HT1080 (cell line): ENCODE measurements at regions not wholly inside any gene's neighbourhood (a gene's known extent, or its start where the extent isn't known, plus 50 kb on each side); places are given as distances from the start of the nearest gene placed in this dataset.
"Not testable (repeated sequence)": the region's sequence is repeated elsewhere in the genome, so short reads cannot be mapped to it uniquely, and the experiment has no call there.

Experiments
- DNase-seq: peaks from one replicate; pipeline ENCODE4 v3.0.0-alpha.2; 2015; ENCODE audit warnings: low read depth

DNA sequence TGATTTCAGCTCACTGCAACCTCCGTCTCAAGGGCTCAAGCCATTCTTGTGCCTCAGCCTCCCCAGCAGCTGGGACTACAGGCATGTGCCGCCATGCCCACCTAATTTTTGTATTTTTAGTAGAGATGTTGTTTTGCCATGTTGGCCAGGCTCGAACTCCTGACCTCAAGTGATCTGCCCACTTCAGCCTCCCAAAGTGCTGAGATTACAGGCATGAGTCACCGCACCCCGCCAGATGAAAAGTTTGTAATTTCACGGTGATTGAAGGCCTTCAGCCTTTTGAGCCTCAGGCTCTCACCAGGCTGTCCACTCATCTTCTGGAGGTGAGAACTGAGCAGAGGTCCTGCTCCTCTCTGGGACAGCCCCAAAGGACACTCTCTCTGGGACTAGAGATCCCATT, 103.2 kb downstream of the HIF1AN start:
- DNase-seq, result not testable (repeated sequence)

DNA sequence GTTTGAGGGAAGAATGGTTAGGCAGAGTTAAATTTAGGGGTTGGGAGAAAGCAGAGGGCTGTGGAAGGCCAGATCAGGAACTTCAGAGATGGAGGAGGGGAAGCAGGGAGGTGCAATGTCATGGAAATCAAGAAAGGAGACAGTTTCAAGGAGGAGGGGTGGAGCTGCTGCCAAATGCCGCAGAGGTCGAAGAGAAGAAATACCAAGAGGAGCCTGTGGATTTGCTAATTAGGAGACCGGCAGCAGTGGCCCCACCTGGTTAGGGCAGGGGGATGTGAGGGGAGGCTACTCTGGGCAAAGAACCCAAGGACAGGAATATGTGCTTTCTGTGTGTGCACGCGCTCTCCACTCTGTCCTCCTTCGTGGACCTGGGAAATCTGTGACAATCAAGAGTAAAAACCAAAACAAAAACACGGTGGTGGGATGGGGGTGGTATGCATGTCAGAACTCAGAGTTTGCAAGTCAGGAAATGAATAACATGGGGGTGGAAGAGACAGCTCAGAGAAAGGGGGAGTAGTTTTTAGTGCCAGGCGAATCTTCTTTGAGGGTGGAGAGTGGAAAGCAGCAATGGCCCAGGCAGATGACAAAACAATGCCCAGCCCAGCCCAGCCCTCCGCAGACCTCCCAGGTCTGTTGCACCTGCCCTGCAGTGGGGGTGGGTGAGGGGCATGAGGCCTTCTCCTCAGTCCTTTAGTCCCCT, 102.9 kb upstream of the PAX2 start:
- no peak for DNase-seq

DNA sequence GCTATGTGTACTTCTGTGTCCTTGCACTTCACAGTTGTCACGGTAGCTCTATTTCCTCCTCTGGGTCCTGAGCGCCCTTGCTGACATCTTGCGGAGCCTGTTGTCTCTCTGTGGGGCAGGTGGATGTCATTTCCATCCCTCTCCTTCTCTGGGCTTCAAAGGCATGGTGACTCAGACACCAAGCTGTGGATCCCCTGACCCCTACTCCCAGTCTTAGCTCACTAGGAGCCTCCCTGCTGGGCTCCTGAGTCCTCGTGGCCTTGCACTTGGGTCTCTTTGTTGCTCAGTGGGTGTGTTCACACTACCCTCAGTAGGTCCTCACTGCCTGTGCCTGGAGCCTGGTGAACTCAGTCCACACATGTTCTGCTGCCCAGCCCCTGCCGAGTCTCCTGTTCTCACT, 100.3 kb upstream of the PAX2 start:
- no peak for DNase-seq

DNA sequence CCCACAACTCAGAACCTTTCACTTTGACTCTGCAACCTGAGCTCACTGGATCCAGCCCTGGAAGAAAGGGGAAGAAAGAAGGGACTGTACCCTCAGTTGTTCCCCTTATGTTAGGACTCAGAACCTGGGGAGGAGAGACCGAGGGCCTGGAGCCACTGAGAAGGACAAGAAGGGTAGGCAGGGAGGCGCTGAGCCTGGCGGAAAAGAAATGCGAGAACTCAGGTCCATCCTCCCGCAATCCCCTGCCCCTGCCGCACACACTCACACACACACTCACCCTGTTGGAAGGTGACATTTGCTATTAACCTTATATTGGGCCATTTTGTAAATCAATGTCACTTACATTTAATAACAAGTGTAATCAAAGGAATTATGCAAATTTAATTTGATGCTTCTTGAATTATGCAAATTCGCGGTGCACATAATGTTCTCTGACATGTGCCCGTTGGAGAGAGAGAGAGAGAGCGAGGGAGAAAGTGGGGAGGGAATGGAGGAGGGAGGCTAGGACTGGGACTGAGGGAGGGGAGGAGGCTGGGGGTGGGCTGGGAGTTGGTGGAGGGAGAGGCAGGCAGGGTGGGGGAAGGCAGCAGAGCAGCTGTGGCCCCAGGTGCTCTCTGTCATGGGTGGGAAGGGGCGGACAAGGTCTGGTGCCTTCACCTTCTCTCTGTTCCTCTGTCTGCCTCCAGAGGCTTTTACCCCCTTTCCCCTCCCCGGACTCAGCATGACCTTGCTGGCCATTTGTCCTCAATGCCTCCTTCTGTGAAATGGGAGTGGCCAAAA, 99.6 kb upstream of the PAX2 start:
- no peak for DNase-seq

DNA sequence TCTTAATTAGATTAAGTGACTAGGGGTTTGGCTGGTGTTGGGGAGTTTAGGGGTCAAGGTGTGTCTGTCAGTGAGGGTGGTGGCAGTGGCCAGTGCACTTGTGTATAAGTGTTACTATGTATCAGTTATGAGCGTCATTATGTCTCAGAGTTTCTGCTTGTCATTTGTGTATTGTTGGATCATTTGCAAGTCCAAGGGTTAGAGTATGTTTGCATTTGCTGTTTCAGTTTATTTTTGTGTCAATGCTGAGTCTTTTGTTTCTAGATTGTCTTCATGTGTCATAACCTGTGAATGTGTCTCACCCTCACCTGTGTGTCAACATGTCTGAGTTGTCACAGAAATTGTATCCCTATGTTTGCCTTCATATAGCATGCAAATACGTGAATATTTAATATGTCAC, 97.5 kb upstream of the PAX2 start:
- DNase-seq, result no peak

DNA sequence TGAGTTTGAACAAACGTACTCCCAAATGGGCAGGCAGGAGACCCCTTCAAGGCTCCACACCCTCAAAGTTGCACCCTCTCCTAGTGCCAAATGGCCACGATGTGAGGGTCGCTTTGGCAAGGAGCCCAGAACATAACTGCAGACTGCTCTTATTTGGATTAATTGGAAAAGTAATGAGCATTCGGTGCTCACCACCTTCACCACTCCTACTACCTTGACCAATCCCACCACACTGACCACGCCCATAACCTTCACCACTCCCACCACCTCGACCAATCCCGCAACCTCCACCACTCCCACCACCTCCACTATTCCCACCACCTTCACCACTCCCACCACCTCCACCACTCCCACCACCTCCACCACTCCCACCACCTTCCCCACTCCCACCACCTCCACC, 94.7 kb upstream of the PAX2 start:
- no peak for DNase-seq

DNA sequence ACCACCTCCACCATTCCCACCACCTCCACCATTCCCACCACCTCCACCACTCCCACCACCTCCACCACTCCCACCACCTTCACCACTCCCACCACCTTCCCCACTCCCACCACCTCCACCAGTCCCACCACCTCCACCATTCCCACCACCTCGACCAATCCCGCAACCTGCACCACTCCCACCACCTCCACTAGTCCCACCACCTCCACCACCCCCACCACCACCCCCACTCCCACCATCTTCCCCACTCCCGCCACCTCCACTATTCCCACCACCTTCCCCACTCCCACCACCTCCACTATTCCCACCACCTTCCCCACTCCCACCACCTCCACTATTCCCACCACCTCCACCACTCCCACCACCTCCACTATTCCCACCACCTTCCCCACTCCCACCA, 94.3 kb upstream of the PAX2 start:
- not testable (repeated sequence) for DNase-seq

DNA sequence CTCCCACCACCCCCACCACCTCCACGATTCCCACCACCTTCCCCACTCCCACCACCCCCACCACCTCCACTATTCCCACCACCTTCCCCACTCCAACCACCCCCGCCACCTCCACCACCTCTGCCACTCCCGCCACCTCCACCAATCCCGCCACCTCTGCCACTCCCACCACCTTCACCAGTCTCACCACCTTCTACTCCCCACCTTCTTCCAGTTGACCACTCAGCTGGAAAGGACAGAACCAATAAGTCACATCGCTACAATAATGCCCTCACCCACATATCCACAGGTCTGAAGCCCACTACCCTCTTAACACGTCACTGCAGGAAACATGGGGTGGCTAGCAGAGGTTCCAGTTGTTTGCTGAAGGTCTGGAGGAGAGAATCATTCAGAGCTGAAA, 93.5 kb upstream of the PAX2 start:
- no peak for DNase-seq

DNA sequence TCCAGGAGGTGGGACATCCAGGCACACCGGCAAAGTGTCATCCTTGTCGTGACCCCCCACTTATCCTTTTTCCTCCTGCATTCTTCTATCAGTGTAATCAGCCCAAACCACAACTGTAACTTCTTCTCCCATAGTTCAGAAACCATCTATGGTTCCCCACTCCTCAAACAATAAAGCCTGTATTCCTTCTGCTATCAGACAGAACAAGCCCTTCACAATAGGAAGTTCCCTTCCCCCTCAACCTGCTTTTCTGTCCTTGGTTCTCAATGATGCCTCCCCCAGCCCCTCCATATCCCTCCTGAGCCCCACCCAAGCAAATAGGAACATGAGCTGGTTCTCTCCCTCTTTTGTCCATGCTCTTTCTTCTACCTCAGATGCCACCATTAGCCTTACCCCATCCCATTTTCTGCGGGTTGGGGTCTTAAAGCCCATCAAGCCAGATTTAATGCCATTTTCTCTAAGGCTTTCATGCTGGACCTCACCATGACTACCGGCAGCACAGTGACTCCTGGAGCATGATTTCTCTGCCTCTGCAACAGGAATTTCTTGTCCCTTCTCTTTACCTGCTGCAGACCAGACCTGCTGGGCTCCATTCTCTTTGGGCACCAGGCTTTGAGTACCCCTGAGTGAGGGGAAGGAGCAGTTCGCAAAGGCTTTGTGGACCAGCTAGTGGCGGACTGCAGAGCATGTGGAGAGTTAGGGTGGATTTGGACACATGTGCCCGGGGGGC, 92.8 kb upstream of the PAX2 start:
- DNase-seq, result no peak

DNA sequence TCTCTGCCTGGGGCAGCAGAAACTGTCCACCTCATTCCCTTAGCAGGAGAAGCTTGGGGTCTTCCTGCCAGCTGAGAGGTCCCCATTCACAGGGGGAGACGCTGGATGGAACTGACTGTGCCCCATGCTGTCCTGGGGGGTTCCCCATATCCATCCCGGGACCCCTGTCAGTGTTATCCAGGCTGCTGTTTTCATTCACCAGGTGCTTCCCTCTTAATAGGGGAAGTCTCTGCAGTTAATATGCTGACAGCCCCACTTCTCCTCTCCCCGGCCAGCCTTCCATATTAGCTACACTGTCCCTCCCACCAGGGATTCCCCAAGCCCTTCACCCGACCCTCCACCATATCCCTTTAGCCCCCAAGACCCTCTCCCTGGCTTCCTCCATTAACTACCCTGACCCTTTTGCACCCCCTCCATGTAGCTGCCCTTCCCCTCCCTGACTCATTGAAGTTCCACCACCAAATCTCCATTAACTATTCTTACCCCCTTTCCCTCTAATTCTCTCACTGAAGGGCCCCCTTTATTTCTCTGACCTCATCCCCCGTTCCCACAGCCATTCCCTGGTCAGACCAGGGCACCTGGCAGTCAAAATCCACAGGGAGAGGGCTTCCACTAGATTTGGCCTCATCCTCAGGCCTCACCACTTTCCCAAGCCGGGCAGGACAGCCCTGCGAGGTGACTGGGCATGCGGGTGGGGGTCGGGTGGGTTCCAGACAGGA, 92.0 kb upstream of the PAX2 start:
- no peak for DNase-seq

DNA sequence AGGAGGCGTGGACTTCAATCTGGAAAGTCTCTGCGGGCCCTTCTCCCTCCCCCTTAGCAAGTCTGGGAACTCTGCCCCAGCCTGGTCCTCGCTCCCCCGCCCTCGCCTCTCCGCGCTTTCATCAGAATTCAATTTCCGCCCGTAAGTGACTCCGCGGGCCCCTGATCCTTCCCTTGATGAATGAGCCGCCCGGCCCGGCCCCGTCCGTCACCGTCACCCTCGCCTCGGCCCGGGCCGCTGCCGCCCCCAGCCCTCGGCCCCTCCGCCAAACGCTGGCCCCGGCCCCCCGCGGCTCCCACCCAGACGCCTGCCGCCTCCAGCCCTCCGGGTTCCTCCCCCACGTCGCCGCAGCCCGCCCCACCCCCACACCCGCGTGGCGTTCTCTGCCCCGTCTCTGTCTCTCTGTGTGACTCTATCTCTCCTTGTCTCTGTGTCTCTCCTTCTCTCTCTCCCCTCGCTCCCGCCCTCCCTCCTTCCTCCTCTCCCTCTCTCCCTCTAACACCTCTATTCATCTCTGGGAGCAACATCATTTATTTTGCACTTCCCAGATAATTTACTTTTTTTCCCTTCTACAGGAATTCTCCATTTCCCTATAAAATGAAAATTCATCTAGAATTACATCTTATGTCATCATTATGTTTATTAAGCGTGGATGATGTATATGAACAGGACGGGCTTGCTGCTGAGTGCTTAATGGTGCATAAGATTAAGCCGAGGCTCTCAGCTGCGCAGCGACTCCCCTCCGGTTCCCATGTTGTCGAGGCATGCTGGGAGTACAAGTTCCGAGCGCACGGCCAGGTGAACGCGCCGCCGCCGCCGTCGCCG, 91.2 kb upstream of the PAX2 start:
- no peak for DNase-seq

DNA sequence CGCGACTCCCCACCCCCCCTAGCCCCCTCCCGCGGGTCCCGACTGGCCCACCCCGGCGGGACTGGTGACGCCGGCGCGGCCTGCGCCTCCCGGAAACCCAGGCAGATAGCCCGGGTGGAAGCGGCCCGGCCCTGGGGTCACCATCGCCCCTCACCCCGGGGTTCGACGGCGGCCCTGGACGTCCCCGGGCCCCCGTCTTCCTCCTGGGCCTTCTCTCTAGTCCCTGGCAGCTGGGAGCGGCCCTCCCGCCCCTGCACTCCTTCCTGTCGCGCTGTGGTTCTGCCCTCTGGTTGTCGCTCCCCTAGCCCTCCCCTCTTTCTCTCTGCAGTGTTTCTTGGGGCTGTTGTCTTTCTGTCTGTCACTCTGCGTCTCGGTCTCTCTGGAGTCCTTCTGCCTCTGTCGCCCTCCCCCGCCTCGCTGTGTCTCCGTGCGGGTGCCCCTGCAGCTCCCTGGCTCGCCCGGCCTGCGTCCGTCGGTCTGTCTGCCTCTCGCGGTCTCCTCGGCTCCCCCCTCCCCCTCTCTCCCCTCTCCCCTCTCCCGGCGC, 90.5 kb upstream of the PAX2 start:
- no peak for DNase-seq

DNA sequence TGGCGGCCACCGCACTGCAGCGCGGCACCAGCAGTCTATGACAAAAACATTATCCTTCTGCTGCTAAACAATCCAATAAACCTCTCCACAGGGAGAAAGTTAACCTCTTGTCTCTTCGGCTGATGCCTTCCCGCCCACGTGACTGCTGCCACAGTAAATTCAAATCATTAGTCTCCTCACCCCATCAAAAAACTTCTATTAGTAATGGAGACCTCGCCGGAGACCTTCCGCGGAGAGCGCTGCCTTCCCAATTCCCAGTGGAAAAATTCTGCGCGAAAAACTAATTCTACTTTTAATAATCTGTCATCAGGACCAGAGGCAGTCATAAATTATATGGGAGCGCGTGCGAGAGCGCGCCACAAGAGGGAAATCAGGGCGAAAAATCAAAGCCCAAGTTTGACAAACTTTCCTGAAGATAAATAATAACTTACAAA, 90.0 kb upstream of the PAX2 start:
- DNase-seq, result no peak

DNA sequence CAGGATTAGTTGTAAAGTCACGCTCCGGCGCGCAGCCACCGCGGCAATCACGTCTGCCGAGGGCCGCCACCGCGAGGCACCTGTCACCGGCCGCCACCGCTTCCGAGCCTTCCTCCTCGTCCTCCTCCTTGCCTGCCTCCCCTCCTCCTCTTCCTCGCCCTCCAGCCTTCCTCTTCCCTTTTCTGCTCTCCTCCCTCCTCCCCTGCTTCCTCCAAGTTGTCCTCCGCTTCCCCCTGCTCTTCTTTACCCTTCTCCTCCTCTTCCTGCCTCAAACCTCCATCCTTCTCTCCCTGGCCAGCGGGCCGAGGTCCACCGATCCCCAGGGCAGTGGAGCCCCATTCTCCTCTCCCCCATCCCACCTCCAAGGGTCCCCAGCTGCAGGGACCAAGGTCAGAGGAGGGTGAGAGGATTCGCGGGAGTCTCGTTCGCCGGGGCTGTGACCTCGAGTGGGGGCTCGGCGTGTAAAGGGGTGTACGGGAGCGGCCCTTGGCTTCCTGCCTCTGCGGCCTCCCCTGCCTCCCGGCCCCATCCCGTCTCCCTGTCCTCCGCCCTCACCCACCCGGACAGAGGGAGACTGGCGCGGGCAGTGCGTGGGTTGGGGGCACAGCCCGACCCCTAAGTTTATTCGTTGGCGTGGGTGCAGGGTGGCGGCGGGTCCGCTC, 89.5 kb upstream of the PAX2 start:
- DNase-seq, result no peak

DNA sequence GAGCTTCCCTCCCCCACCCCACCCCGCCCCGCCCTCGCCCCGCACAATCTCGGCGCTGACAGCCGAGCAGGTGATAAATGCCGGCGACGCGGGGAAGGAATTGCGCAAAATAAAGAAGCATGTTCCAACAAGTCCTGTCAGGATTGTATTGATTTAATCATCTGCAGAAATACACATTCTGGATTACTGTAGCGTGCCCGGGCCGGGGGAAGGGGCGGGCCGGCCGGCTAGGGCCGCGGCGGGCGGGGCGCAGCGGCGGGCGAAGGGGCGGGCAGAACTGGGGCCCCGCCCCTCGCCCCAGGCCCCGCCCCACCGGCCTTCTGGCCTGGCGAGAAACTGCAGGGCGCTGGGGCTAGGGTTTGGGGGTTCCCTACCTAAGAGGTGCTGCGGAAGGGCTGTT, 88.9 kb upstream of the PAX2 start:
- DNase-seq, result no peak

DNA sequence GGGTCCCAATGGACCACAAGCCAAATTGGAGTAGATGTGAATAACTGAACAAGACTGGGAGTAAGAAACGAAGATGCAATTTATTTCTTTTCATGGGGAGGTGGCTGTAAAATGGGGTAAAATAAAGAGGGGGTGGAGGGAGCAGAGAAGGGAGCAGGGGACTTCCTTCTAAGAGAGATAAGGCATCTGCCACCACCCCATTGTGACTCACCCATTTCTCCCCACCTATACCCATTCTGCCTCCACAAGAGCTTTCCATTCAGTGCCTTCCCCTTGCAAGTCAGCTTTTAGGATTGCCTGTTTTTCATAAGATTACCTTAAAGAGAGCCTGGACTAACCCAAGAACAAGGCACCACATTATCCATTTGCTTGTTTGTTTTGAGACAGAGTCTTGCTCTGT, 87.1 kb upstream of the PAX2 start:
- no peak for DNase-seq

DNA sequence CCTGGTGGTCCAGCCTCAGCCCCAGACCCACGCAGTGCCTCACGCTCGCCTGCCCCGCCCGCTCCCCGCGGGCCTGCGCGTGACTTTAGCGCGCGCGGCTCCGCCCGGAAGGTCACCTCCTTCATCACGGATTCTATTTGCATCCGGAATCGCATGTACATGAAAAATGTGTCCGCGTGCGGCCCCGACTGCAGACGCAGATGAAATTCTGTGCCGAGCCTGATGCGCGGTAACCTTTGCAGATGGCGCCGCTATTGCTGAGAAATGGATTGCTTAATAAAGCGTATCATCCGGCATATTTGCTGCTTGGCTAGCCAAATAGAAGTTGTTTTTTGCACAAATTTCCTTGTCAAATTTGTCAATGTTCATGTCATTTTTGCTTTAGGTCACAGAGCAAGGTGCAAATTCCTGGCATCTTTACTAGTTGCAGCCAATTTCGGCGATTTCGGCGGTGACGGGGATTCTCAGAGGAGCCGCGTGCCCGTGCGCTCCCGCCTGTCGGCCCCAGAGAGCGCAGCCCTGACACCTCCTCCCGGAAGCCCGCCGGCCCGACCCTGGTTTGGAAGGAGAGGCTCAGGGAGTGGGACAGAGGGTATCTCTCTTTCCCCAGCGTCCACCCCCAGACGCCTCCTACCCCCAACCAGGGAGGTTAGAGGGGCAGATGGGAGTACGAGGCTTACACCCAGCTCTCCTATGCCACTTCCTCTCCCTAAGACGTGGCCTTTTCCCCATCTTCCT, 85.9 kb upstream of the PAX2 start:
- no peak for DNase-seq

DNA sequence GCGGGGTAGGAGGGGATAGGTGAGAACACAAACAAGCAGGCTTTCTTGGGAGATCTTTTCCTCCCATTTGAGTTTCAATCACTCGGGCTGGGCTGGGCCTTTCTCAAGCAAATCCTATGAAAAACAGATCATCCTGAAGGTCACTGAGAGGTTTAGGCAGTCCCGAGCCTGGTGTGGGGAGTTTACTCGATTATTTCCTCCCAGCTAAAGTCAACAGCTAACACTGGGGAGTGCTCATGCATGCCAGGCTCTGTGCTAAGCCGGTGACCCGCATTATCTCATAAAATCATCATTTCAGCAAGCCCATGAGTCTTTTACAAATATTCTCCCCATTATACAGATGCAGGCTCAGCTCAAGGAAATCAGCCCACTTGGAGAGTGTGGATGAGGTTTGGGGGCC, 85.0 kb upstream of the PAX2 start:
- DNase-seq, result no peak

DNA sequence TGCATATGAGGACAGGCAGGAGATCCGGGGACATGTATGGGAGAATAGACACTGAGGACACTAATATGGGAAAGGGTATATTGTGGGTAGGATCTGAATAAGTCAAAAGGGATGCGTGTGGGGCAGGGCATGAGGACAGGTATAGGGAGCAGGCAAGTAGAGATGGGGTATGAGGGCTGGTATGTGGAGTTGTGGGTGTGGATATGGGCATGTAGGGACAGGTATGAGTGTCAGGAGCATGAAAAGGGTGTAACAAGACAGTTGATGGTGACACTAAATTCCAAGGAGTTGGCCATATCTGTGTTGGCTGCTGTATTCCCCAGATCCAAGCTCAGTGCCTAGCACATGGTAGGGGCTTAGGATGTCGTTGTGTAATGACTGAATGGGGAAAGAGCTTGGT, 84.4 kb upstream of the PAX2 start:
- DNase-seq, result no peak
